ENCODE measurements at regions not wholly inside any gene's neighbourhood (a gene's known extent, or its start where the extent isn't known, plus 50 kb on each side); places are given as distances from the start of the nearest gene placed in this dataset.

GRCh38 chr10:120975868-120976225 lies 124.7 kb downstream of the WDR11 start:
- Histone ChIP-seq H3K36me3 (ENCODE audit: insufficient read depth, low read length) (no peaks in the 10 kb centered on the region), H3K27me3 (ENCODE audit: control insufficient read depth in 1 of 2, insufficient read depth in 2 of 2, low read length in 2 of 2) (peaks cover 0 to 6% of the 10 kb centered on the region in 2 donors), H3K4me3 (ENCODE audit: low read depth in 1 of 2, low read length in 2 of 2) (no peak overlapping the region), H3K9me3 (ENCODE audit: low read length) (no peaks in the 10 kb centered on the region), H3K4me1 (ENCODE audit: insufficient read depth, low read length) (peaks cover 12% of the 10 kb centered on the region), H3K9ac (ENCODE audit: low read length) (no peak overlapping the region), H3K27ac (ENCODE audit: low read depth, low read length) (no peak overlapping the region)

- H3K4me3 ChIP-seq (ENCODE audit: low read depth in 1 of 2, low read length in 2 of 2), result no peak overlapping the region
- no peak overlapping the region for H3K27ac ChIP-seq (ENCODE audit: low read depth, low read length)
- no peaks in the 10 kb centered on the region for H3K9me3 ChIP-seq (ENCODE audit: low read length)
- H3K9ac ChIP-seq (ENCODE audit: low read length), result no peak overlapping the region
- H3K4me1 ChIP-seq (ENCODE audit: insufficient read depth, low read length), result peaks cover 12% of the 10 kb centered on the region
- H3K27me3 ChIP-seq (ENCODE audit: control insufficient read depth in 1 of 2, insufficient read depth in 2 of 2, low read length in 2 of 2), result peaks cover 0 to 6% of the 10 kb centered on the region in 2 donors
- H3K36me3 ChIP-seq (ENCODE audit: insufficient read depth, low read length), result no peaks in the 10 kb centered on the region
Measured at GRCh38 chr10:120977897-120978296, 126.7 kb downstream of the WDR11 start.

GRCh38 chr10:120978589-120979252 lies 127.6 kb downstream of the WDR11 start:
- no peaks in the 10 kb centered on the region for H3K9me3 ChIP-seq (ENCODE audit: low read length)
- no peak overlapping the region for H3K9ac ChIP-seq (ENCODE audit: low read length)
- H3K4me1 ChIP-seq (ENCODE audit: insufficient read depth, low read length), result peaks cover 12% of the 10 kb centered on the region
- H3K27ac ChIP-seq (ENCODE audit: low read depth, low read length), result peak overlapping the region; percentile 47
- H3K36me3 ChIP-seq (ENCODE audit: insufficient read depth, low read length), result no peaks in the 10 kb centered on the region
- peak overlapping the region; percentile 63 to 71 for H3K4me3 ChIP-seq (ENCODE audit: low read depth in 1 of 2, low read length in 2 of 2)
- peaks cover 0 to 6% of the 10 kb centered on the region in 2 donors for H3K27me3 ChIP-seq (ENCODE audit: control insufficient read depth in 1 of 2, insufficient read depth in 2 of 2, low read length in 2 of 2)

GRCh38 chr10:120979435-120980278 lies 128.5 kb downstream of the WDR11 start:
- H3K9ac ChIP-seq (ENCODE audit: low read length), result no peak overlapping the region
- H3K9me3 ChIP-seq (ENCODE audit: low read length), result no peaks in the 10 kb centered on the region
- peaks cover 0 to 6% of the 10 kb centered on the region in 2 donors for H3K27me3 ChIP-seq (ENCODE audit: control insufficient read depth in 1 of 2, insufficient read depth in 2 of 2, low read length in 2 of 2)
- H3K36me3 ChIP-seq (ENCODE audit: insufficient read depth, low read length), result no peaks in the 10 kb centered on the region
- peaks cover 12% of the 10 kb centered on the region for H3K4me1 ChIP-seq (ENCODE audit: insufficient read depth, low read length)
- H3K4me3 ChIP-seq (ENCODE audit: low read depth in 1 of 2, low read length in 2 of 2), result peak overlapping the region; percentile 63 to 71
- peak overlapping the region; percentile 63 for H3K27ac ChIP-seq (ENCODE audit: low read depth, low read length)

- Histone ChIP-seq H3K4me3 (ENCODE audit: low read depth in 1 of 2, low read length in 2 of 2) (no peak overlapping the region), H3K9ac (ENCODE audit: low read length) (no peak overlapping the region), H3K27ac (ENCODE audit: low read depth, low read length) (peak overlapping the region; percentile 63), H3K27me3 (ENCODE audit: control insufficient read depth in 1 of 2, insufficient read depth in 2 of 2, low read length in 2 of 2) (peaks cover 0 to 6% of the 10 kb centered on the region in 2 donors), H3K36me3 (ENCODE audit: insufficient read depth, low read length) (no peaks in the 10 kb centered on the region), H3K9me3 (ENCODE audit: low read length) (no peaks in the 10 kb centered on the region), H3K4me1 (ENCODE audit: insufficient read depth, low read length) (peaks cover 12% of the 10 kb centered on the region)
Measured at GRCh38 chr10:120980279-120981255, 129.4 kb downstream of the WDR11 start.

GRCh38 chr10:120981601-120982391 lies 130.6 kb downstream of the WDR11 start:
- H3K36me3 ChIP-seq (ENCODE audit: insufficient read depth, low read length), result no peaks in the 10 kb centered on the region
- peaks cover 12% of the 10 kb centered on the region for H3K4me1 ChIP-seq (ENCODE audit: insufficient read depth, low read length)
- no peaks in the 10 kb centered on the region for H3K9me3 ChIP-seq (ENCODE audit: low read length)
- no peak overlapping the region for H3K9ac ChIP-seq (ENCODE audit: low read length)
- H3K27me3 ChIP-seq (ENCODE audit: control insufficient read depth in 1 of 2, insufficient read depth in 2 of 2, low read length in 2 of 2), result peaks cover 0 to 6% of the 10 kb centered on the region in 2 donors
- no peak overlapping the region for H3K4me3 ChIP-seq (ENCODE audit: low read depth in 1 of 2, low read length in 2 of 2)
- no peak overlapping the region for H3K27ac ChIP-seq (ENCODE audit: low read depth, low read length)

- Histone ChIP-seq H3K4me3 (ENCODE audit: low read depth in 1 of 2, low read length in 2 of 2) (no peak overlapping the region), H3K27ac (ENCODE audit: low read depth, low read length) (no peak overlapping the region), H3K4me1 (ENCODE audit: insufficient read depth, low read length) (peaks cover 12% of the 10 kb centered on the region), H3K9ac (ENCODE audit: low read length) (no peak overlapping the region), H3K9me3 (ENCODE audit: low read length) (no peaks in the 10 kb centered on the region), H3K27me3 (ENCODE audit: control insufficient read depth in 1 of 2, insufficient read depth in 2 of 2, low read length in 2 of 2) (peaks cover 0 to 6% of the 10 kb centered on the region in 2 donors), H3K36me3 (ENCODE audit: insufficient read depth, low read length) (no peaks in the 10 kb centered on the region)
Measured at GRCh38 chr10:120982507-120982906, 131.3 kb downstream of the WDR11 start.

GRCh38 chr10:120983721-120984120 lies 132.6 kb downstream of the WDR11 start:
- Histone ChIP-seq H3K9ac (ENCODE audit: low read length) (no peak overlapping the region), H3K27me3 (ENCODE audit: control insufficient read depth in 1 of 2, insufficient read depth in 2 of 2, low read length in 2 of 2) (peaks cover 0 to 6% of the 10 kb centered on the region in 2 donors), H3K4me1 (ENCODE audit: insufficient read depth, low read length) (peaks cover 3% of the 10 kb centered on the region), H3K9me3 (ENCODE audit: low read length) (no peaks in the 10 kb centered on the region), H3K36me3 (ENCODE audit: insufficient read depth, low read length) (no peaks in the 10 kb centered on the region), H3K27ac (ENCODE audit: low read depth, low read length) (no peak overlapping the region), H3K4me3 (ENCODE audit: low read depth in 1 of 2, low read length in 2 of 2) (no peak overlapping the region)

- Histone ChIP-seq H3K27me3 (ENCODE audit: control insufficient read depth in 1 of 2, insufficient read depth in 2 of 2, low read length in 2 of 2) (peaks cover 0 to 6% of the 10 kb centered on the region in 2 donors), H3K9me3 (ENCODE audit: low read length) (peaks cover under 1% of the 10 kb centered on the region), H3K4me3 (ENCODE audit: low read depth in 1 of 2, low read length in 2 of 2) (no peak overlapping the region), H3K4me1 (ENCODE audit: insufficient read depth, low read length) (no peaks in the 10 kb centered on the region), H3K36me3 (ENCODE audit: insufficient read depth, low read length) (no peaks in the 10 kb centered on the region), H3K9ac (ENCODE audit: low read length) (no peak overlapping the region), H3K27ac (ENCODE audit: low read depth, low read length) (no peak overlapping the region)
Measured at GRCh38 chr10:120984221-120984620, 133.1 kb downstream of the WDR11 start.

- Histone ChIP-seq H3K27me3 (ENCODE audit: control insufficient read depth in 1 of 2, insufficient read depth in 2 of 2, low read length in 2 of 2) (no peaks in the 10 kb centered on the region), H3K4me1 (ENCODE audit: insufficient read depth, low read length) (no peaks in the 10 kb centered on the region), H3K27ac (ENCODE audit: low read depth, low read length) (no peak overlapping the region), H3K4me3 (ENCODE audit: low read depth in 1 of 2, low read length in 2 of 2) (no peak overlapping the region), H3K36me3 (ENCODE audit: insufficient read depth, low read length) (no peaks in the 10 kb centered on the region), H3K9ac (ENCODE audit: low read length) (no peak overlapping the region), H3K9me3 (ENCODE audit: low read length) (peaks cover 3% of the 10 kb centered on the region)
Measured at GRCh38 chr10:120987359-120987758, 136.2 kb downstream of the WDR11 start.

All from muscle layer of colon (tissue), 2 donors.